CD4-positive, CD25-positive, alpha-beta regulatory T cell (primary cell): ENCODE measurements at regions not wholly inside any gene's neighbourhood (a gene's known extent, or its start where the extent isn't known, plus 50 kb on each side); places are given as distances from the start of the nearest gene placed in this dataset.
"Not testable (repeated sequence)": the region's sequence is repeated elsewhere in the genome, so short reads cannot be mapped to it uniquely, and the experiment has no call there.

Experiments
- ATAC-seq, 2 donors: fragments of 150-1000 bp; cut with Tn5 transposase; one replicate each; pipeline ENCODE4 v1.10.0; 2021; ENCODE audit warnings: low read depth in 2 of 2, moderate number of reproducible peaks in 2 of 2, moderate library complexity in 1 of 2
- DNase-seq, 3 donors: peaks; one replicate each; pipeline versions ENCODE4 v3.0.0 to v3.0.0-alpha.2; 2012 to 2022; ENCODE audit warnings: mixed read lengths in 1 of 3
- H3K27ac ChIP-seq: one replicate; pipeline ENCODE4 v1.7.0; 2013; ENCODE audit warnings: mild to moderate bottlenecking, low read length; ENCODE audit not compliant: insufficient read depth, poor library complexity, severe bottlenecking
- H3K27me3 ChIP-seq: one replicate; pipeline ENCODE4 v1.7.0; 2013; ENCODE audit warnings: low read length; ENCODE audit not compliant: control insufficient read depth, insufficient read depth
- H3K36me3 ChIP-seq: one replicate; pipeline ENCODE4 v1.7.0; 2013; ENCODE audit warnings: mild to moderate bottlenecking, low read length, moderate library complexity; ENCODE audit not compliant: control insufficient read depth, insufficient read depth
- H3K4me1 ChIP-seq: 2 replicates; pipeline ENCODE4 v1.7.0; 2013; ENCODE audit warnings: mild to moderate bottlenecking, low read length; ENCODE audit not compliant: insufficient read depth, control insufficient read depth, poor library complexity, severe bottlenecking
- H3K4me3 ChIP-seq: one replicate; pipeline ENCODE4 v1.7.0; 2013; ENCODE audit warnings: low read depth, mild to moderate bottlenecking, low read length, moderate library complexity
- H3K9me3 ChIP-seq, 2 experiments: 1 replicate in 1 of 2; 2 replicates in 1 of 2; pipeline ENCODE4 v1.7.0; 2013; ENCODE audit warnings: low read length in 2 of 2, mild to moderate bottlenecking in 1 of 2, moderate library complexity in 1 of 2; ENCODE audit not compliant: control insufficient read depth in 2 of 2
- H3K27ac Mint-ChIP-seq, 3 donors: one replicate each; pipeline ENCODE4 v1.8.0; 2020 to 2022; ENCODE audit warnings: mild to moderate bottlenecking in 3 of 3, mixed read lengths in 3 of 3, moderate library complexity in 2 of 3
- H3K27me3 Mint-ChIP-seq: one replicate; pipeline ENCODE4 v1.8.0; 2022; ENCODE audit warnings: mild to moderate bottlenecking, mixed read lengths
- H3K36me3 Mint-ChIP-seq: one replicate; pipeline ENCODE4 v1.8.0; 2020; ENCODE audit warnings: mixed read lengths
- H3K4me1 Mint-ChIP-seq, 4 donors: one replicate each; pipeline ENCODE4 v1.8.0; 2020 to 2022; ENCODE audit warnings: mixed read lengths in 4 of 4, mild to moderate bottlenecking in 1 of 4
- H3K4me3 Mint-ChIP-seq, 4 donors: one replicate each; pipeline ENCODE4 v1.8.0; 2020 to 2022; ENCODE audit warnings: mild to moderate bottlenecking in 4 of 4, mixed read lengths in 4 of 4, moderate library complexity in 3 of 4
- H3K9me3 Mint-ChIP-seq, 7 donors: one replicate each; pipeline ENCODE4 v1.8.0; 2020 to 2022; ENCODE audit warnings: mixed read lengths in 7 of 7, mild to moderate bottlenecking in 3 of 7, moderate library complexity in 2 of 7

- Mint-ChIP-seq H3K27ac (no peak overlapping the region), H3K9me3 (peaks cover 1 to 35% (median 3%) of the 10 kb centered on the region in 7 donors), H3K4me3 (no peak overlapping the region), H3K36me3 (no peaks in the 10 kb centered on the region), H3K27me3 (no peaks in the 10 kb centered on the region), H3K4me1 (no peaks in the 10 kb centered on the region)
- no peaks in the 10 kb centered on the region for H3K27me3 ChIP-seq
- ATAC-seq, result no peak
- no peak overlapping the region for H3K4me3 ChIP-seq
- H3K36me3 ChIP-seq, result no peaks in the 10 kb centered on the region
- H3K9me3 ChIP-seq, result peaks cover 0 to 4% of the 10 kb centered on the region in 2 experiments
- no peak for DNase-seq
- H3K4me1 ChIP-seq, result no peaks in the 10 kb centered on the region
- H3K27ac ChIP-seq, result no peak overlapping the region
Observed at GRCh38 chr3:21237638-21238037, 513.4 kb downstream of the ZNF385D start.

- no peaks in the 10 kb centered on the region for H3K36me3 Mint-ChIP-seq
- H3K27ac ChIP-seq, result no peak overlapping the region
- no peaks in the 10 kb centered on the region for H3K27me3 ChIP-seq
- no peaks in the 10 kb centered on the region for H3K4me1 Mint-ChIP-seq
- no peak for DNase-seq
- peaks cover 0 to 4% of the 10 kb centered on the region in 2 experiments for H3K9me3 ChIP-seq
- H3K27me3 Mint-ChIP-seq, result no peaks in the 10 kb centered on the region
- no peak overlapping the region for H3K4me3 ChIP-seq
- H3K9me3 Mint-ChIP-seq, result peaks cover 0 to 31% (median 3%) of the 10 kb centered on the region in 7 donors
- no peak overlapping the region for H3K4me3 Mint-ChIP-seq
- H3K4me1 ChIP-seq, result no peaks in the 10 kb centered on the region
- H3K36me3 ChIP-seq, result no peaks in the 10 kb centered on the region
- no peak for ATAC-seq
- H3K27ac Mint-ChIP-seq, result no peak overlapping the region
Observed at GRCh38 chr3:21235491-21235890, 515.5 kb downstream of the ZNF385D start.

- H3K36me3 ChIP-seq, result no peaks in the 10 kb centered on the region
- peaks cover 0 to 28% (median 4%) of the 10 kb centered on the region in 7 donors for H3K9me3 Mint-ChIP-seq
- DNase-seq (no peak), ATAC-seq (no peak)
- no peak overlapping the region for H3K4me3 Mint-ChIP-seq
- H3K27ac Mint-ChIP-seq, result no peak overlapping the region
- no peaks in the 10 kb centered on the region for H3K27me3 ChIP-seq
- peaks cover 0 to 4% of the 10 kb centered on the region in 2 experiments for H3K9me3 ChIP-seq
- H3K4me1 Mint-ChIP-seq, result no peaks in the 10 kb centered on the region
- H3K27ac ChIP-seq, result no peak overlapping the region
- no peaks in the 10 kb centered on the region for H3K4me1 ChIP-seq
- no peaks in the 10 kb centered on the region for H3K27me3 Mint-ChIP-seq
- no peaks in the 10 kb centered on the region for H3K36me3 Mint-ChIP-seq
- no peak overlapping the region for H3K4me3 ChIP-seq
Observed at GRCh38 chr3:21234933-21235332, 516.1 kb downstream of the ZNF385D start.

GRCh38 chr3:21229426-21230135 lies 521.4 kb downstream of the ZNF385D start:
- no peak for DNase-seq
- H3K9me3 ChIP-seq, result no peaks in the 10 kb centered on the region
- Mint-ChIP-seq H3K4me1 (no peaks in the 10 kb centered on the region), H3K36me3 (no peaks in the 10 kb centered on the region), H3K27me3 (no peaks in the 10 kb centered on the region), H3K4me3 (no peak overlapping the region), H3K9me3 (peaks cover 1 to 16% (median 5%) of the 10 kb centered on the region in 7 donors), H3K27ac (no peak overlapping the region)
- no peak for ATAC-seq
- H3K4me3 ChIP-seq, result no peak overlapping the region
- H3K4me1 ChIP-seq, result no peaks in the 10 kb centered on the region
- H3K27me3 ChIP-seq, result no peaks in the 10 kb centered on the region
- H3K36me3 ChIP-seq, result no peaks in the 10 kb centered on the region
- no peak overlapping the region for H3K27ac ChIP-seq

- Histone ChIP-seq H3K36me3 (no peaks in the 10 kb centered on the region), H3K27me3 (no peaks in the 10 kb centered on the region), H3K27ac (no peak overlapping the region), H3K4me1 (no peaks in the 10 kb centered on the region), H3K9me3 (no peaks in the 10 kb centered on the region), H3K4me3 (no peak overlapping the region)
- no peak for DNase-seq
- no peak overlapping the region for H3K4me3 Mint-ChIP-seq
- ATAC-seq, result no peak
- H3K27ac Mint-ChIP-seq, result no peak overlapping the region
- no peaks in the 10 kb centered on the region for H3K4me1 Mint-ChIP-seq
- H3K36me3 Mint-ChIP-seq, result no peaks in the 10 kb centered on the region
- peaks cover 1 to 10% (median 5%) of the 10 kb centered on the region in 7 donors for H3K9me3 Mint-ChIP-seq
- H3K27me3 Mint-ChIP-seq, result no peaks in the 10 kb centered on the region
Observed at GRCh38 chr3:21226086-21226485, 524.9 kb downstream of the ZNF385D start.

- peaks cover 0 to 21% (median 5%) of the 10 kb centered on the region in 7 donors for H3K9me3 Mint-ChIP-seq
- Histone ChIP-seq H3K9me3 (peaks cover 0 to 7% of the 10 kb centered on the region in 2 experiments), H3K27me3 (no peaks in the 10 kb centered on the region), H3K4me3 (no peak overlapping the region), H3K4me1 (no peaks in the 10 kb centered on the region), H3K27ac (no peak overlapping the region), H3K36me3 (no peaks in the 10 kb centered on the region)
- DNase-seq (no peak), ATAC-seq (no peak)
- no peaks in the 10 kb centered on the region for H3K4me1 Mint-ChIP-seq
- H3K27ac Mint-ChIP-seq, result no peak overlapping the region
- no peak overlapping the region for H3K4me3 Mint-ChIP-seq
- H3K27me3 Mint-ChIP-seq, result no peaks in the 10 kb centered on the region
- no peaks in the 10 kb centered on the region for H3K36me3 Mint-ChIP-seq
Observed at GRCh38 chr3:21220944-21221343, 530.1 kb downstream of the ZNF385D start.

GRCh38 chr3:21216598-21216997 lies 534.4 kb downstream of the ZNF385D start:
- Histone ChIP-seq H3K4me1 (no peaks in the 10 kb centered on the region), H3K27me3 (no peaks in the 10 kb centered on the region), H3K27ac (no peak overlapping the region), H3K36me3 (no peaks in the 10 kb centered on the region), H3K4me3 (no peak overlapping the region), H3K9me3 (peaks cover 2 to 7% of the 10 kb centered on the region in 2 experiments)
- Mint-ChIP-seq H3K27ac (no peak overlapping the region), H3K4me1 (no peaks in the 10 kb centered on the region), H3K36me3 (no peaks in the 10 kb centered on the region), H3K4me3 (no peak overlapping the region), H3K27me3 (no peaks in the 10 kb centered on the region), H3K9me3 (peaks cover 3 to 30% (median 6%) of the 10 kb centered on the region in 7 donors)
- DNase-seq, result no peak
- no peak for ATAC-seq

GRCh38 chr3:21204122-21204521 lies 546.9 kb downstream of the ZNF385D start:
- not testable (repeated sequence) for H3K4me3 Mint-ChIP-seq, ATAC-seq, H3K4me1 ChIP-seq, H3K36me3 Mint-ChIP-seq, H3K27me3 ChIP-seq, H3K27me3 Mint-ChIP-seq, DNase-seq, H3K27ac Mint-ChIP-seq, H3K4me3 ChIP-seq, H3K4me1 Mint-ChIP-seq, H3K36me3 ChIP-seq, H3K27ac ChIP-seq
- peaks cover 0 to 36% (median 8%) of the 10 kb centered on the region in 7 donors for H3K9me3 Mint-ChIP-seq
- H3K9me3 ChIP-seq, result peaks cover 0 to 19% of the 10 kb centered on the region in 2 experiments
